ENCODE measurements at regions not wholly inside any gene's neighbourhood (a gene's known extent, or its start where the extent isn't known, plus 50 kb on each side); places are given as distances from the start of the nearest gene placed in this dataset.

- peaks cover 3% of the 10 kb centered on the region for H3K9me3 Mint-ChIP-seq
- POLR2A ChIA-PET, result no interaction called here
- no peak overlapping the region for H3K4me3 Mint-ChIP-seq
- intact Hi-C loops (cut with micrococcal nuclease), result no loop called here
- H3K4me1 Mint-ChIP-seq (ENCODE audit: low read depth), result no peaks in the 10 kb centered on the region
- H3K27me3 Mint-ChIP-seq, result no peaks in the 10 kb centered on the region
- DNase-seq, result peak; percentile 3
- H3K27ac Mint-ChIP-seq, result no peak overlapping the region
- CTCF ChIA-PET, result no interaction called here
- no peaks in the 10 kb centered on the region for H3K36me3 Mint-ChIP-seq
Measured at GRCh38 chr6:170210651-170211403, 80.1 kb downstream of the DLL1 start.

- H3K27me3 Mint-ChIP-seq, result no peaks in the 10 kb centered on the region
- intact Hi-C loops (cut with micrococcal nuclease), result no loop called here
- no peaks in the 10 kb centered on the region for H3K36me3 Mint-ChIP-seq
- DNase-seq, result peak; percentile 10
- no peak overlapping the region for H3K27ac Mint-ChIP-seq
- CTCF ChIA-PET, result no interaction called here
- no peak overlapping the region for H3K4me3 Mint-ChIP-seq
- POLR2A ChIA-PET, result no interaction called here
- H3K9me3 Mint-ChIP-seq, result peaks cover 3% of the 10 kb centered on the region
- no peaks in the 10 kb centered on the region for H3K4me1 Mint-ChIP-seq (ENCODE audit: low read depth)
Measured at GRCh38 chr6:170210026-170210390, 80.9 kb downstream of the DLL1 start.

GRCh38 chr6:170209354-170210025 is 81.4 kb downstream of the DLL1 start:
- Mint-ChIP-seq H3K9me3 (peaks cover 5% of the 10 kb centered on the region), H3K27ac (no peak overlapping the region), H3K36me3 (no peaks in the 10 kb centered on the region), H3K4me1 (ENCODE audit: low read depth) (no peaks in the 10 kb centered on the region), H3K27me3 (no peaks in the 10 kb centered on the region), H3K4me3 (no peak overlapping the region)
- ChIA-PET POLR2A (no interaction called here), CTCF (no interaction called here)
- intact Hi-C loops (cut with micrococcal nuclease), result no loop called here
- peak; percentile 1 for DNase-seq

GRCh38 chr6:170208651-170209353 is 82.1 kb downstream of the DLL1 start:
- ChIA-PET POLR2A (no interaction called here), CTCF (no interaction called here)
- Mint-ChIP-seq H3K36me3 (peaks cover 3% of the 10 kb centered on the region), H3K27ac (no peak overlapping the region), H3K9me3 (peaks cover 12% of the 10 kb centered on the region), H3K27me3 (no peaks in the 10 kb centered on the region), H3K4me3 (no peak overlapping the region), H3K4me1 (ENCODE audit: low read depth) (no peaks in the 10 kb centered on the region)
- peak; percentile 4 for DNase-seq
- intact Hi-C loops (cut with micrococcal nuclease), result no loop called here

GRCh38 chr6:170208182-170208601 is 82.7 kb downstream of the DLL1 start:
- peaks cover 16% of the 10 kb centered on the region for H3K9me3 Mint-ChIP-seq
- POLR2A ChIA-PET, result no interaction called here
- peaks cover 5% of the 10 kb centered on the region for H3K36me3 Mint-ChIP-seq
- CTCF ChIA-PET, result no interaction called here
- H3K27ac Mint-ChIP-seq, result no peak overlapping the region
- no peak overlapping the region for H3K4me3 Mint-ChIP-seq
- intact Hi-C loops (cut with micrococcal nuclease), result no loop called here
- no peaks in the 10 kb centered on the region for H3K4me1 Mint-ChIP-seq (ENCODE audit: low read depth)
- H3K27me3 Mint-ChIP-seq, result no peaks in the 10 kb centered on the region
- peak; percentile 5 for DNase-seq

GRCh38 chr6:170207586-170208181 is 83.2 kb downstream of the DLL1 start:
- no peak overlapping the region for H3K27ac Mint-ChIP-seq
- intact Hi-C loops (cut with micrococcal nuclease), result no loop called here
- H3K27me3 Mint-ChIP-seq, result no peaks in the 10 kb centered on the region
- ChIA-PET POLR2A (no interaction called here), CTCF (no interaction called here)
- no peak overlapping the region for H3K4me3 Mint-ChIP-seq
- peaks cover 5% of the 10 kb centered on the region for H3K36me3 Mint-ChIP-seq
- no peaks in the 10 kb centered on the region for H3K4me1 Mint-ChIP-seq (ENCODE audit: low read depth)
- no peak for DNase-seq
- peaks cover 20% of the 10 kb centered on the region for H3K9me3 Mint-ChIP-seq

GRCh38 chr6:170206851-170207431 is 83.9 kb downstream of the DLL1 start:
- Mint-ChIP-seq H3K36me3 (peaks cover 5% of the 10 kb centered on the region), H3K27me3 (no peaks in the 10 kb centered on the region), H3K27ac (no peak overlapping the region), H3K4me3 (no peak overlapping the region), H3K9me3 (peaks cover 20% of the 10 kb centered on the region), H3K4me1 (ENCODE audit: low read depth) (no peaks in the 10 kb centered on the region)
- intact Hi-C loops (cut with micrococcal nuclease), result no loop called here
- no peak for DNase-seq
- ChIA-PET POLR2A (no interaction called here), CTCF (no interaction called here)

GRCh38 chr6:170206317-170206621 is 84.6 kb downstream of the DLL1 start:
- intact Hi-C loops (cut with micrococcal nuclease), result no loop called here

GRCh38 chr6:170205534-170206316 is 85.2 kb downstream of the DLL1 start:
- Mint-ChIP-seq H3K36me3 (peaks cover 5% of the 10 kb centered on the region), H3K27me3 (no peaks in the 10 kb centered on the region), H3K4me1 (ENCODE audit: low read depth) (no peaks in the 10 kb centered on the region), H3K9me3 (peaks cover 20% of the 10 kb centered on the region), H3K4me3 (no peak overlapping the region), H3K27ac (no peak overlapping the region)
- intact Hi-C loops (cut with micrococcal nuclease), result no loop called here
- ChIA-PET CTCF (no interaction called here), POLR2A (no interaction called here)
- no peak for DNase-seq

More at GRCh38 chr6:170206317-170206621, 84.6 kb downstream of the DLL1 start:
- H3K27ac Mint-ChIP-seq, result no peak overlapping the region
- ChIA-PET POLR2A (no interaction called here), CTCF (no interaction called here)
- H3K9me3 Mint-ChIP-seq, result peaks cover 20% of the 10 kb centered on the region
- H3K27me3 Mint-ChIP-seq, result no peaks in the 10 kb centered on the region
- H3K36me3 Mint-ChIP-seq, result peaks cover 5% of the 10 kb centered on the region
- no peak for DNase-seq
- no peak overlapping the region for H3K4me3 Mint-ChIP-seq
- no peaks in the 10 kb centered on the region for H3K4me1 Mint-ChIP-seq (ENCODE audit: low read depth)

- ChIA-PET POLR2A (no interaction called here), CTCF (no interaction called here)
- DNase-seq, result no peak
- intact Hi-C loops (cut with micrococcal nuclease), result no loop called here
- Mint-ChIP-seq H3K9me3 (peaks cover 20% of the 10 kb centered on the region), H3K27me3 (no peaks in the 10 kb centered on the region), H3K4me1 (ENCODE audit: low read depth) (no peaks in the 10 kb centered on the region), H3K4me3 (no peak overlapping the region), H3K36me3 (peaks cover 5% of the 10 kb centered on the region), H3K27ac (no peak overlapping the region)
Measured at GRCh38 chr6:170205126-170205525, 85.8 kb downstream of the DLL1 start.

GRCh38 chr6:170203212-170203611 is 87.7 kb downstream of the DLL1 start:
- no peak for DNase-seq
- POLR2A ChIA-PET, result no interaction called here
- CTCF ChIA-PET, result no interaction called here
- H3K9me3 Mint-ChIP-seq, result peaks cover 20% of the 10 kb centered on the region
- H3K27me3 Mint-ChIP-seq, result peaks cover 2% of the 10 kb centered on the region
- no peak overlapping the region for H3K27ac Mint-ChIP-seq
- H3K4me1 Mint-ChIP-seq (ENCODE audit: low read depth), result no peaks in the 10 kb centered on the region
- intact Hi-C loops (cut with micrococcal nuclease), result no loop called here
- no peak overlapping the region for H3K4me3 Mint-ChIP-seq
- peaks cover 5% of the 10 kb centered on the region for H3K36me3 Mint-ChIP-seq
